Fibroblast of villous mesenchyme (primary cell): ENCODE measurements at regions not wholly inside any gene's neighbourhood (a gene's known extent, or its start where the extent isn't known, plus 50 kb on each side); places are given as distances from the start of the nearest gene placed in this dataset.

ENCODE experiments used
- DNase-seq: peaks from one replicate; pipeline ENCODE4 v3.0.0-alpha.2; 2010; ENCODE audit warnings: low read depth
- H3K4me3 ChIP-seq: 2 replicates; pipeline ENCODE4 v1.5.1; 2011; ENCODE audit warnings: low read depth, mild to moderate bottlenecking, low read length
- TF ChIP-seq, protein P1 (sequence below): IDR thresholded peaks from 2 replicates; pipeline ENCODE4 v1.5.1; 2012; ENCODE audit warnings: low read depth, mild to moderate bottlenecking, low read length; ENCODE audit not compliant: insufficient read depth

DNA sequence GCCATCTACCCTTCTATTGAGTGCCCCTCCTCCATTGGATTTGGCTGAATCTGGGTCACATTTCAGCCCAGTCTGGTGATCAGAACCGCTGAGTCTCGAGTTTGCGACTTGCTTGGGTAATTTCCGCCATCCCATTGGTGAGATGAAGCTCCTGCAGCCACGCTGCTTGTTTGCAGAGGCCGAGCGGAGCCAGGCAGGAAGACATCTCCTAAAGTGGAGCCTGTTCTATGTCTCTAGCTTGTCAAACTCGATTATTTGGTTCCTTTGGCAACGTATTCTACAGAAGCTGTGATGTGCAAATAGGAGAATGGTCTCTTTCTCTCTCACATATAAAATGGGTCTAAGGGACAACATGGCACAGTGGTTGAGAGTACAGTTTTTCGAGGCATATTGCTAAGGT is 206.8 kb upstream of the PLXNA2 start:
- TF ChIP-seq, protein P1, sequence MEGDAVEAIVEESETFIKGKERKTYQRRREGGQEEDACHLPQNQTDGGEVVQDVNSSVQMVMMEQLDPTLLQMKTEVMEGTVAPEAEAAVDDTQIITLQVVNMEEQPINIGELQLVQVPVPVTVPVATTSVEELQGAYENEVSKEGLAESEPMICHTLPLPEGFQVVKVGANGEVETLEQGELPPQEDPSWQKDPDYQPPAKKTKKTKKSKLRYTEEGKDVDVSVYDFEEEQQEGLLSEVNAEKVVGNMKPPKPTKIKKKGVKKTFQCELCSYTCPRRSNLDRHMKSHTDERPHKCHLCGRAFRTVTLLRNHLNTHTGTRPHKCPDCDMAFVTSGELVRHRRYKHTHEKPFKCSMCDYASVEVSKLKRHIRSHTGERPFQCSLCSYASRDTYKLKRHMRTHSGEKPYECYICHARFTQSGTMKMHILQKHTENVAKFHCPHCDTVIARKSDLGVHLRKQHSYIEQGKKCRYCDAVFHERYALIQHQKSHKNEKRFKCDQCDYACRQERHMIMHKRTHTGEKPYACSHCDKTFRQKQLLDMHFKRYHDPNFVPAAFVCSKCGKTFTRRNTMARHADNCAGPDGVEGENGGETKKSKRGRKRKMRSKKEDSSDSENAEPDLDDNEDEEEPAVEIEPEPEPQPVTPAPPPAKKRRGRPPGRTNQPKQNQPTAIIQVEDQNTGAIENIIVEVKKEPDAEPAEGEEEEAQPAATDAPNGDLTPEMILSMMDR = no peak

DNA sequence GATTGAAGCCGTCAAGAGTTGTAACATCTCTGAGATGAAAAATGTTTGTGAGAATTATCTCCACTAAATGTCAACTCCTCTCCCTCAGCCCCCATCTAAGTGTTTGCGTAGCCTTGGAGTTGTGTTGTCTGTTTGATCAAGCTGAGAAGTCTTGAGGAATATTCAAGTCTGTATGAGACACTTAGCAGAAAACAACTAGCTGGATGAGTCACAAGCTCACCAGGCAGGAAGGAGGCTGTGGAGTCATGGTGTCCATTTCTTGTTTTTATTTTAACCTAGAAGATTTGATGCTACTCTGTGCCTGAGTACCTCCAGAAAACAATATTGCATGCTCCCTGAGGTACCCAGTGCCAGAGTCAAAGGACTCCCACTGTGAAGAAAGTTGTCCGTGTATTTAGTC is 211.6 kb upstream of the PLXNA2 start:
- H3K4me3 ChIP-seq = no peak overlapping the region
- no peak for DNase-seq
- TF ChIP-seq, protein P1 = no peak

More for the DNA sequence above, 206.8 kb upstream of the PLXNA2 start:
- DNase-seq = no peak
- no peak overlapping the region for H3K4me3 ChIP-seq

DNA sequence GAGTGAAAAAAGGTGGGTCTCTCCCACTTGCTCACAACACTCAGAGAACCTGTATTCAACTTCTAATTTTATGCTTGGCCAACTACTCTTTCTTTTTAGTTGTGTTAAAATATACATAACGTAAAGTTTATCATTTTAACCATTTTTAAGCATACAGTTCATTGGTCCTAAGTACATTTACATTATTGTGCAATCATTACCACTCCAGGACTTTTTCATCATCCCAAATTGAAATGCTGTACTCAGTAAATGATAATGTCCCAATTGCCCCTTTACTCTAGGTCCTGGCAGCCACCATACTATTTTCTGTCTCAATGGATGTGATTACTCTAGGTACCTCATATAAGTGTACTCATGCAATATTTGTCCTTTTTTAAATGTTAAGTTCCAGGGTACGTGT is 212.3 kb upstream of the PLXNA2 start:
- no peak for DNase-seq
- TF ChIP-seq, protein P1 = no peak
- H3K4me3 ChIP-seq = no peak overlapping the region

DNA sequence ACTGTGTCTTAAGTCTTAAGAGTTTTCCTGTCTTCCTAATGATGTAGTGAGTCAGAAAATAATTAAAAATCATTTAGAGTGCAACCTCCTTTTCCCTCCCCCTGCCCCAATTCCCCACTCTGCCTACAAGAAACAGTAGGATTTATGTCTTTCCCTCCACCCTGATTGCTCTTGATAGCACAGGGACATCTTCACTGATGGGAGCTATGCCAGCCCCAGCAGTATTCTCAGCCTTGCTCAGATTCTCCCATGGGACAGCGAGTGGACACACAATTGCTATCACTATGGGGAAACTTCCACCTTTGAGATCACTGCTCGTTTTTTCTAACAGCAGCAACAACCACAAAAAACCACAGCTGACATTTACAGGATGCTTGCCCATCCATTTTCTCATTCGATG is 216.6 kb upstream of the PLXNA2 start:
- H3K4me3 ChIP-seq = no peak overlapping the region
- TF ChIP-seq, protein P1 = no peak
- no peak for DNase-seq

DNA sequence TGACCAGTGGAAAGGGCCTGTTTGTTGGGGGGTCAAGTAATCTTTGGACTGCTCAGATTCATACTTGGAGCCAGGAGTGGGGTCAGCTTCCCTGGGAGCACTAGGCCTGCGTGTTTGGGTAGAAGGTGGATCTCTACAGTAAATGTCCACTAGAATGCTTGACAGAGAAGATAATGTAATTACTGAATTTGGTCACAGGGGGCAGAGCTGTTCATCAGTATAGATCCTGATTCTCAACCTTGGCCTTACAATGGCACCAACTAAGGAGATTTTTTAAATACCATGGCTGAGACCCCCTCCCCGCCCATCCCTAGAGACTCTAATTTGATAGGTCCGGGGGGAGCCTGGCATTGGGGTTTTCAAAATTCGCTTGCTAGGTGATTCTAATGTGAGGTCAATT is 217.5 kb upstream of the PLXNA2 start:
- no peak overlapping the region for H3K4me3 ChIP-seq
- TF ChIP-seq, protein P1 = no peak
- no peak for DNase-seq

DNA sequence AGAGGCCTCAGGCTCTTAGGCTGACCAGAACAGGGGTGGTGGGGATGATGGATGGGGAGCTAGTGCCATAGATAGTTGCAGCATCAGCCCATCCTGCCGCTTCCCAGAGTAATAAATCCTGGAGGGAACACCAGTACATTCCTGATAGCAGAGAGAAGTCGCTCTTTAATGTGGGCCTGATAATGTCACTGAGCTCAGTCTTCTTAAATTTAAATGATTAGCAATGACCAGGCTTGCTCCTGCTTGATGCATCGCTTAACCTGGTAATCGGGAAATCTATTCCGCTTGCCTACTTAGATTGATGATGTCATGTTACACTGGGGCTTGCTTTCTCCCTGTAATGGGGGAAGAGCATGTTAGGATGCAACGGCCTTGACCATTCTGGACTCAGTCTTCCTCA is 218.6 kb upstream of the PLXNA2 start:
- DNase-seq = no peak
- no peak overlapping the region for H3K4me3 ChIP-seq
- TF ChIP-seq, protein P1 = no peak

DNA sequence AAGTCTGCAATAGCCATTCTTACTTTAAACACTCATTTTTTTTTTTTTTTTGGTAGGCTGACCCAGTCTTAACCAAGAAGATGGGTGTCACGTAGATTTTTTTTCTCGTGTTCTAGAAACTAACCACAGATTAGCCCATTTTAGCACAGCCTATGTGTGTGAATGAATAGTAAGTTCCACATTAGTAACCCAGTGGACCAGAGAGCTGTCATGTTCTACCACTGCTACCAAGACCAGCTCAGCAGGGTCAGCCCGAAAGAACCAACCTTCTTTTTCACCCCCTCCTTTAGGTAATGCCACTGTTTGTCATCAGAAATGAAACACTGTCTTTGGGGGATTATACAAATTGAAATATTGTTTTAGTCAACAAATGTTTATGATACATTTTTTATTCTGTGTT is 221.1 kb upstream of the PLXNA2 start:
- TF ChIP-seq, protein P1 = no peak
- DNase-seq = no peak
- no peak overlapping the region for H3K4me3 ChIP-seq
